ENCODE measurements at regions not wholly inside any gene's neighbourhood (a gene's known extent, or its start where the extent isn't known, plus 50 kb on each side); places are given as distances from the start of the nearest gene placed in this dataset.

GRCh38 chr9:129393064-129393463 is 215.0 kb upstream of the IER5L start:
- H3K4me3 ChIP-seq (ENCODE audit: low read depth, low read length): no peak overlapping the region
- DNase-seq (ENCODE audit: low read depth): no peak
- no peak for TF ChIP-seq CTCF (IDR thresholded peaks at IDR 0.05; ENCODE audit: insufficient read depth, low read depth, low read length, missing control alignments)

- DNase-seq (ENCODE audit: low read depth): no peak
- no peak for TF ChIP-seq CTCF (IDR thresholded peaks at IDR 0.05; ENCODE audit: insufficient read depth, low read depth, low read length, missing control alignments)
- H3K4me3 ChIP-seq (ENCODE audit: low read depth, low read length): no peak overlapping the region
Observed at GRCh38 chr9:129392093-129392541, 214.1 kb upstream of the IER5L start.

GRCh38 chr9:129391221-129391661 is 213.2 kb upstream of the IER5L start:
- H3K4me3 ChIP-seq (ENCODE audit: low read depth, low read length): no peak overlapping the region
- DNase-seq (ENCODE audit: low read depth): no peak
- no peak for TF ChIP-seq CTCF (IDR thresholded peaks at IDR 0.05; ENCODE audit: insufficient read depth, low read depth, low read length, missing control alignments)

GRCh38 chr9:129390541-129390940 is 212.5 kb upstream of the IER5L start:
- no peak overlapping the region for H3K4me3 ChIP-seq (ENCODE audit: low read depth, low read length)
- DNase-seq (ENCODE audit: low read depth): no peak
- TF ChIP-seq CTCF (IDR thresholded peaks at IDR 0.05; ENCODE audit: insufficient read depth, low read depth, low read length, missing control alignments): no peak

- no peak for TF ChIP-seq CTCF (IDR thresholded peaks at IDR 0.05; ENCODE audit: insufficient read depth, low read depth, low read length, missing control alignments)
- H3K4me3 ChIP-seq (ENCODE audit: low read depth, low read length): no peak overlapping the region
- DNase-seq (ENCODE audit: low read depth): no peak
Observed at GRCh38 chr9:129387822-129388221, 209.8 kb upstream of the IER5L start.

- no peak for TF ChIP-seq CTCF (IDR thresholded peaks at IDR 0.05; ENCODE audit: insufficient read depth, low read depth, low read length, missing control alignments)
- H3K4me3 ChIP-seq (ENCODE audit: low read depth, low read length): no peak overlapping the region
Observed at GRCh38 chr9:129386812-129387177, 208.7 kb upstream of the IER5L start.

GRCh38 chr9:129385211-129385934 is 207.3 kb upstream of the IER5L start:
- no peak overlapping the region for H3K4me3 ChIP-seq (ENCODE audit: low read depth, low read length)
- no peak for TF ChIP-seq CTCF (IDR thresholded peaks at IDR 0.05; ENCODE audit: insufficient read depth, low read depth, low read length, missing control alignments)
- DNase-seq (ENCODE audit: low read depth): no peak

More at GRCh38 chr9:129386812-129387177, 208.7 kb upstream of the IER5L start:
- DNase-seq (ENCODE audit: low read depth): no peak
